ENCODE measurements at regions not wholly inside any gene's neighbourhood (a gene's known extent, or its start where the extent isn't known, plus 50 kb on each side); places are given as distances from the start of the nearest gene placed in this dataset.
A peak's percentile ranks its signal among the peaks of the same experiment; 100 is the strongest.

DNA sequence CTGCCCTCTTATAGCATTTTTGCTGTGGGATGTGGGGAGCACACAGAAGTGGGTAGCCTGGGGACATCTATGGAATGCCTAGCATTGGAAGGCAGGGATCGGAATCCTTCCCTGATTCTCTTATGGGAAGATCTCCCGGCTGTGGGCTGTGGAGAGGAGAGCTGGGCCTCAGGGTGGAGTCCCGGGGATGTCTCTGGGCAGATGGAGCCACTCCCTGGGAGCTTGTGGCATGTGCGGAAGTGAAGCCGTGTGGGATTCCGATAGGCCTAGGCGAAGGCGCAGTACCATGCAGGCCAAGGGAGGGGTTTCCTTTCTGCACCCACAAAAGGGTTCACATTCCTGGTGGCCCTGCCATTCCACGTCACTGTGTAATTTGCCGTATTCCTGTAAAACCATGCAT, 87.9 kb downstream of the GLI2 start:
- Mint-ChIP-seq H3K27ac (no peak overlapping the region), H3K4me1 (peaks cover 81% of the 10 kb centered on the region), H3K9me3 (no peaks in the 10 kb centered on the region), H3K27me3 (ENCODE audit: low read depth) (no peaks in the 10 kb centered on the region), H3K4me3 (no peak overlapping the region), H3K36me3 (no peaks in the 10 kb centered on the region)
- POLR2A ChIA-PET: interaction anchor here (1.2 kb wide), 1 partner anchor 87 kb away, joined by 3 read pairs; no protein-coding TSS in a partner anchor
- ATAC-seq: no peak
- TF ChIP-seq, protein P1, sequence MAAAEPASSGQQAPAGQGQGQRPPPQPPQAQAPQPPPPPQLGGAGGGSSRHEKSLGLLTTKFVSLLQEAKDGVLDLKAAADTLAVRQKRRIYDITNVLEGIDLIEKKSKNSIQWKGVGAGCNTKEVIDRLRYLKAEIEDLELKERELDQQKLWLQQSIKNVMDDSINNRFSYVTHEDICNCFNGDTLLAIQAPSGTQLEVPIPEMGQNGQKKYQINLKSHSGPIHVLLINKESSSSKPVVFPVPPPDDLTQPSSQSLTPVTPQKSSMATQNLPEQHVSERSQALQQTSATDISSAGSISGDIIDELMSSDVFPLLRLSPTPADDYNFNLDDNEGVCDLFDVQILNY (CRISPR knock-in tag; IDR thresholded peaks at IDR 0.05): no peak
- TF ChIP-seq, protein P2, sequence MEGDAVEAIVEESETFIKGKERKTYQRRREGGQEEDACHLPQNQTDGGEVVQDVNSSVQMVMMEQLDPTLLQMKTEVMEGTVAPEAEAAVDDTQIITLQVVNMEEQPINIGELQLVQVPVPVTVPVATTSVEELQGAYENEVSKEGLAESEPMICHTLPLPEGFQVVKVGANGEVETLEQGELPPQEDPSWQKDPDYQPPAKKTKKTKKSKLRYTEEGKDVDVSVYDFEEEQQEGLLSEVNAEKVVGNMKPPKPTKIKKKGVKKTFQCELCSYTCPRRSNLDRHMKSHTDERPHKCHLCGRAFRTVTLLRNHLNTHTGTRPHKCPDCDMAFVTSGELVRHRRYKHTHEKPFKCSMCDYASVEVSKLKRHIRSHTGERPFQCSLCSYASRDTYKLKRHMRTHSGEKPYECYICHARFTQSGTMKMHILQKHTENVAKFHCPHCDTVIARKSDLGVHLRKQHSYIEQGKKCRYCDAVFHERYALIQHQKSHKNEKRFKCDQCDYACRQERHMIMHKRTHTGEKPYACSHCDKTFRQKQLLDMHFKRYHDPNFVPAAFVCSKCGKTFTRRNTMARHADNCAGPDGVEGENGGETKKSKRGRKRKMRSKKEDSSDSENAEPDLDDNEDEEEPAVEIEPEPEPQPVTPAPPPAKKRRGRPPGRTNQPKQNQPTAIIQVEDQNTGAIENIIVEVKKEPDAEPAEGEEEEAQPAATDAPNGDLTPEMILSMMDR (IDR thresholded peaks at IDR 0.05): no peak
- TF ChIP-seq CREM (CRISPR knock-in tag; IDR thresholded peaks at IDR 0.05) (no peak), ZNF121 (CRISPR knock-in tag; IDR thresholded peaks at IDR 0.05) (no peak), ETV6 (CRISPR knock-in tag; IDR thresholded peaks at IDR 0.05) (no peak), IRF2 (CRISPR knock-in tag; IDR thresholded peaks at IDR 0.05; ENCODE audit: borderline replicate concordance, low read depth) (no peak)
- TF ChIP-seq, protein P3, sequence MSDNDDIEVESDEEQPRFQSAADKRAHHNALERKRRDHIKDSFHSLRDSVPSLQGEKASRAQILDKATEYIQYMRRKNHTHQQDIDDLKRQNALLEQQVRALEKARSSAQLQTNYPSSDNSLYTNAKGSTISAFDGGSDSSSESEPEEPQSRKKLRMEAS (CRISPR knock-in tag; IDR thresholded peaks at IDR 0.05): no peak
- DNase-seq (ENCODE audit: low spot score): no peak
- CTCF ChIA-PET: interaction anchor here (0.6 to 1.2 kb wide), 4 partner anchors 10 to 249 kb away, joined by 3 read pairs; no protein-coding TSS in a partner anchor

DNA sequence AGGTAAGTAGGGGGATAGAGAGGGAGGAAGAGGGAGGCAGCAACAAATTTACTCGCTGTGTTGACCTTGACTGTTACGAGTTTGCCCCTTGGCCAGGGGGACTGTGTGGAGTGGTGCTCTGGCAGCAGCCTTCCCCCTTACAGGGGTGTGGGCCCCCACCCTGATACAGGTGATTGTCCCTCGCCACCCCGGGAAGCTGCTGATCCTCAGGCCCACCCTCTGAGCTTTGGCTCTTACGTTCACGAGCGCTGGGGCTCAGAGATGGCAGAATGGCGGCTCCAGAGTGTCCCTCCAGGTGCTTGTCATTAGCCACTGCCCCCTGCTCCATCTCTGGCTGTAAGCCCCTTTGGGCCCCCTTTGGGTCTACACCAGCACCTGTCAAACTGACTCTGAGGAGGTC, 88.6 kb downstream of the GLI2 start:
- ChIA-PET CTCF (interaction anchor here (1.0 to 1.2 kb wide), 2 partner anchors 9 to 76 kb away, joined by 3 read pairs; no protein-coding TSS in a partner anchor), POLR2A (interaction anchor here (1.2 kb wide), 1 partner anchor 87 kb away, joined by 3 read pairs; no protein-coding TSS in a partner anchor)
- Mint-ChIP-seq H3K27ac (peak overlapping the region; percentile 83; the same call in 1 of the 2 replicates), H3K27me3 (ENCODE audit: low read depth) (no peaks in the 10 kb centered on the region), H3K36me3 (peaks cover 2% of the 10 kb centered on the region; the same call in 1 of the 2 replicates), H3K4me1 (peaks cover 78% of the 10 kb centered on the region), H3K4me3 (no peak overlapping the region), H3K9me3 (no peaks in the 10 kb centered on the region)
- DNase-seq (ENCODE audit: low spot score) (no peak), ATAC-seq (no peak)
- TF ChIP-seq JAZF1 (CRISPR knock-in tag; IDR thresholded peaks at IDR 0.05): no peak
- TF ChIP-seq ZNF219 (CRISPR knock-in tag; IDR thresholded peaks at IDR 0.05; ENCODE audit: borderline replicate concordance): no peak
- no peak for TF ChIP-seq SMAD3 (CRISPR knock-in tag; IDR thresholded peaks at IDR 0.05; ENCODE audit: borderline replicate concordance)
- TF ChIP-seq, protein P4, sequence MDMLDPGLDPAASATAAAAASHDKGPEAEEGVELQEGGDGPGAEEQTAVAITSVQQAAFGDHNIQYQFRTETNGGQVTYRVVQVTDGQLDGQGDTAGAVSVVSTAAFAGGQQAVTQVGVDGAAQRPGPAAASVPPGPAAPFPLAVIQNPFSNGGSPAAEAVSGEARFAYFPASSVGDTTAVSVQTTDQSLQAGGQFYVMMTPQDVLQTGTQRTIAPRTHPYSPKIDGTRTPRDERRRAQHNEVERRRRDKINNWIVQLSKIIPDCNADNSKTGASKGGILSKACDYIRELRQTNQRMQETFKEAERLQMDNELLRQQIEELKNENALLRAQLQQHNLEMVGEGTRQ (CRISPR knock-in tag; IDR thresholded peaks at IDR 0.05): no peak
- no peak for TF ChIP-seq NR1H2 (CRISPR knock-in tag; IDR thresholded peaks at IDR 0.05)
- no peak for TF ChIP-seq FOXP1 (CRISPR knock-in tag; IDR thresholded peaks at IDR 0.05; ENCODE audit: borderline replicate concordance)

DNA sequence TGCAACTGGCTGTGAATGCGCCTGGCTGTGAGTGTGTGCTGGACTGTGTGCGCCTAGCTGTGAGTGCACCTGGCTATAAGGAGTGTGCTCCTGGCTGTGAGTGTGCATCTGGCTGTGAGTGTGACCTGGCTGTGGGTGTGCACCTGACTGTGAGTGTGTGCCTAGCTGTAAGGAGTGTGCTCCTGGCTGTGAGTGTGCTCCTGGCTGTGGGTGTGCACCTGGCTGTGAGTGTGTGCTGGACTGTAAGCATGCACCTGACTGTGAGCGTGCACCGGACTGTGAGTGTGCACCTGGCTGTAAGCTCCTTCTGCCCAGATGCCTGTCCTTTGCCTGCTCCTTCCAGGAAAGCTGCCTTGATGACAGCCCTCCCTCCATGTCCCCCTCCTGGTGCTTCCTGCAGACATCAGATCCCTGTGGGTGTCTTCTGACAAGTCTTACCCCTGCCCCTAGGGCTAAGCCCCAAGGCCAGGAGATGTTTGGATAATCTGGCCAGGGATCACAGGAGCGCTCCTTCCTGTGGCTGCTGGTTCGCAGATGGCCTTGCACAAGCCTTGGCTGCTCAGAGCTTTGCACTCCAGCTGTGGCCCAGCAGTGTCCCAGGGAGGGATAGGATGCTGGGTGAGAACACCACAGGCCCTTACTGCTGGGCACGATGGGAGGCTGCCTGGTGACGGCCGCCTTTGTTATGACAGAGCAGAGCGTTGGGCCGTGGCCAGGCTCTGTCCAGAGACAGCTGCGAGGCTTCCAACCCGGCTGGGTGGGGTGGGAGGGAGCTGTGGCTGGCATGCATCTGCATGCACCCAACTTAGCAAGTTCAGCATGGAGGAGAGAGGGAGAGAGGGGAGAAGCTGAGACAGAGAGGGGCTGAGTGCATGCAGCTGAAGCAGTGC, 89.9 kb downstream of the GLI2 start:
- ChIA-PET CTCF (interaction anchor here (1.6 kb wide), 1 partner anchor 130 kb away, joined by 10 read pairs; no protein-coding TSS in a partner anchor), POLR2A (no interaction called here)
- TF ChIP-seq ZNF423 (CRISPR knock-in tag; IDR thresholded peaks at IDR 0.05) (peak; percentile 98), GABPB1 (CRISPR knock-in tag; IDR thresholded peaks at IDR 0.05) (no peak)
- TF ChIP-seq, protein P5, sequence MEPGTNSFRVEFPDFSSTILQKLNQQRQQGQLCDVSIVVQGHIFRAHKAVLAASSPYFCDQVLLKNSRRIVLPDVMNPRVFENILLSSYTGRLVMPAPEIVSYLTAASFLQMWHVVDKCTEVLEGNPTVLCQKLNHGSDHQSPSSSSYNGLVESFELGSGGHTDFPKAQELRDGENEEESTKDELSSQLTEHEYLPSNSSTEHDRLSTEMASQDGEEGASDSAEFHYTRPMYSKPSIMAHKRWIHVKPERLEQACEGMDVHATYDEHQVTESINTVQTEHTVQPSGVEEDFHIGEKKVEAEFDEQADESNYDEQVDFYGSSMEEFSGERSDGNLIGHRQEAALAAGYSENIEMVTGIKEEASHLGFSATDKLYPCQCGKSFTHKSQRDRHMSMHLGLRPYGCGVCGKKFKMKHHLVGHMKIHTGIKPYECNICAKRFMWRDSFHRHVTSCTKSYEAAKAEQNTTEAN (CRISPR knock-in tag; IDR thresholded peaks at IDR 0.05): peak; percentile 40; the same call in 1 of the 2 replicates
- Mint-ChIP-seq H3K9me3 (no peaks in the 10 kb centered on the region), H3K4me1 (peaks cover 66% of the 10 kb centered on the region), H3K36me3 (peaks cover 2% of the 10 kb centered on the region; the same call in 1 of the 2 replicates), H3K4me3 (no peak overlapping the region; the same call in 1 of the 2 replicates), H3K27me3 (ENCODE audit: low read depth) (no peaks in the 10 kb centered on the region), H3K27ac (peak overlapping the region; percentile 94)
- ATAC-seq: peak; percentile 34
- DNase-seq (ENCODE audit: low spot score): no peak
